T-helper 2 cell treated with Interferon-gamma antibody and Interleukin-4, amounts not matched to agents 5 μg/mL and 100 μg/mL, for 36 hours (primary cell): ENCODE measurements at regions not wholly inside any gene's neighbourhood (a gene's known extent, or its start where the extent isn't known, plus 50 kb on each side); places are given as distances from the start of the nearest gene placed in this dataset.

Experiments used
- DNase-seq: peaks from one replicate; pipeline ENCODE4 v3.0.0; 2021; ENCODE audit warnings: low spot score
- H3K27ac Mint-ChIP-seq: one replicate; pipeline ENCODE4 v1.8.0; 2021; ENCODE audit warnings: mild to moderate bottlenecking, mixed read lengths
- H3K27me3 Mint-ChIP-seq: one replicate; pipeline ENCODE4 v1.8.0; 2021; ENCODE audit warnings: low read depth, mixed read lengths
- H3K36me3 Mint-ChIP-seq: one replicate; pipeline ENCODE4 v1.8.0; 2021; ENCODE audit warnings: low read depth, mixed read lengths
- H3K4me1 Mint-ChIP-seq: one replicate; pipeline ENCODE4 v1.8.0; 2021; ENCODE audit warnings: low read depth, mixed read lengths
- H3K4me3 Mint-ChIP-seq: one replicate; pipeline ENCODE4 v1.8.0; 2022; ENCODE audit warnings: mild to moderate bottlenecking, moderate library complexity, mixed read lengths
- H3K9me3 Mint-ChIP-seq: one replicate; pipeline ENCODE4 v1.8.0; 2021; ENCODE audit warnings: mixed read lengths

- DNase-seq = no peak
- no peaks in the 10 kb centered on the region for H3K4me1 Mint-ChIP-seq
- peaks cover 4% of the 10 kb centered on the region for H3K9me3 Mint-ChIP-seq
- no peak overlapping the region for H3K4me3 Mint-ChIP-seq
- H3K27ac Mint-ChIP-seq = no peak overlapping the region
- peaks cover 8% of the 10 kb centered on the region for H3K27me3 Mint-ChIP-seq
- H3K36me3 Mint-ChIP-seq = no peaks in the 10 kb centered on the region
Observed at GRCh38 chr2:48017136-48017535, 110.8 kb upstream of the FBXO11 start.

- H3K36me3 Mint-ChIP-seq = no peaks in the 10 kb centered on the region
- peaks cover 4% of the 10 kb centered on the region for H3K9me3 Mint-ChIP-seq
- H3K4me1 Mint-ChIP-seq = no peaks in the 10 kb centered on the region
- H3K27ac Mint-ChIP-seq = no peak overlapping the region
- H3K27me3 Mint-ChIP-seq = peaks cover 10% of the 10 kb centered on the region
- H3K4me3 Mint-ChIP-seq = no peak overlapping the region
- no peak for DNase-seq
Observed at GRCh38 chr2:48018480-48018879, 112.2 kb upstream of the FBXO11 start.

- DNase-seq = no peak
- Mint-ChIP-seq H3K4me1 (no peaks in the 10 kb centered on the region), H3K27me3 (peaks cover 16% of the 10 kb centered on the region), H3K4me3 (no peak overlapping the region), H3K27ac (no peak overlapping the region), H3K9me3 (peaks cover 3% of the 10 kb centered on the region), H3K36me3 (no peaks in the 10 kb centered on the region)
Observed at GRCh38 chr2:48026865-48027264, 120.6 kb upstream of the FBXO11 start.

- H3K9me3 Mint-ChIP-seq = peaks cover 11% of the 10 kb centered on the region
- H3K27ac Mint-ChIP-seq = no peak overlapping the region
- no peaks in the 10 kb centered on the region for H3K4me1 Mint-ChIP-seq
- no peak overlapping the region for H3K4me3 Mint-ChIP-seq
- H3K27me3 Mint-ChIP-seq = peaks cover 4% of the 10 kb centered on the region
- no peak for DNase-seq
- no peaks in the 10 kb centered on the region for H3K36me3 Mint-ChIP-seq
Observed at GRCh38 chr2:48032765-48033164, 126.5 kb upstream of the FBXO11 start.

GRCh38 chr2:48034295-48034694 is 128.0 kb upstream of the FBXO11 start:
- Mint-ChIP-seq H3K4me3 (no peak overlapping the region), H3K9me3 (peaks cover 8% of the 10 kb centered on the region), H3K36me3 (no peaks in the 10 kb centered on the region), H3K27me3 (no peaks in the 10 kb centered on the region), H3K4me1 (no peaks in the 10 kb centered on the region), H3K27ac (no peak overlapping the region)
- DNase-seq = no peak

- Mint-ChIP-seq H3K27me3 (no peaks in the 10 kb centered on the region), H3K27ac (no peak overlapping the region), H3K4me1 (no peaks in the 10 kb centered on the region), H3K36me3 (no peaks in the 10 kb centered on the region), H3K9me3 (peaks cover 13% of the 10 kb centered on the region), H3K4me3 (no peak overlapping the region)
- no peak for DNase-seq
Observed at GRCh38 chr2:48036312-48036711, 130.0 kb upstream of the FBXO11 start.

- H3K9me3 Mint-ChIP-seq = peaks cover 13% of the 10 kb centered on the region
- no peak overlapping the region for H3K27ac Mint-ChIP-seq
- H3K27me3 Mint-ChIP-seq = no peaks in the 10 kb centered on the region
- H3K4me3 Mint-ChIP-seq = no peak overlapping the region
- no peak for DNase-seq
- H3K4me1 Mint-ChIP-seq = no peaks in the 10 kb centered on the region
- no peaks in the 10 kb centered on the region for H3K36me3 Mint-ChIP-seq
Observed at GRCh38 chr2:48039209-48039990, 133.1 kb upstream of the FBXO11 start.

GRCh38 chr2:48043131-48043700 is 136.9 kb upstream of the FBXO11 start:
- no peak for DNase-seq
- Mint-ChIP-seq H3K27ac (no peak overlapping the region), H3K36me3 (no peaks in the 10 kb centered on the region), H3K4me3 (no peak overlapping the region), H3K27me3 (peaks cover 4% of the 10 kb centered on the region), H3K9me3 (peaks cover 5% of the 10 kb centered on the region), H3K4me1 (no peaks in the 10 kb centered on the region)

GRCh38 chr2:48043746-48044145 is 137.4 kb upstream of the FBXO11 start:
- Mint-ChIP-seq H3K27me3 (peaks cover 4% of the 10 kb centered on the region), H3K4me1 (no peaks in the 10 kb centered on the region), H3K36me3 (no peaks in the 10 kb centered on the region), H3K9me3 (peaks cover 5% of the 10 kb centered on the region), H3K27ac (no peak overlapping the region), H3K4me3 (no peak overlapping the region)
- DNase-seq = no peak

- no peaks in the 10 kb centered on the region for H3K4me1 Mint-ChIP-seq
- DNase-seq = no peak
- peaks cover 4% of the 10 kb centered on the region for H3K27me3 Mint-ChIP-seq
- H3K9me3 Mint-ChIP-seq = peaks cover 5% of the 10 kb centered on the region
- H3K36me3 Mint-ChIP-seq = no peaks in the 10 kb centered on the region
- no peak overlapping the region for H3K4me3 Mint-ChIP-seq
- no peak overlapping the region for H3K27ac Mint-ChIP-seq
Observed at GRCh38 chr2:48045613-48046012, 139.3 kb upstream of the FBXO11 start.

GRCh38 chr2:48048476-48049171 is 142.3 kb upstream of the FBXO11 start:
- no peak for DNase-seq
- Mint-ChIP-seq H3K4me1 (no peaks in the 10 kb centered on the region), H3K4me3 (no peak overlapping the region), H3K36me3 (no peaks in the 10 kb centered on the region), H3K9me3 (no peaks in the 10 kb centered on the region), H3K27ac (no peak overlapping the region), H3K27me3 (peaks cover 7% of the 10 kb centered on the region)

- no peak for DNase-seq
- H3K9me3 Mint-ChIP-seq = no peaks in the 10 kb centered on the region
- no peak overlapping the region for H3K27ac Mint-ChIP-seq
- H3K27me3 Mint-ChIP-seq = peaks cover 7% of the 10 kb centered on the region
- H3K4me3 Mint-ChIP-seq = no peak overlapping the region
- no peaks in the 10 kb centered on the region for H3K4me1 Mint-ChIP-seq
- H3K36me3 Mint-ChIP-seq = no peaks in the 10 kb centered on the region
Observed at GRCh38 chr2:48049371-48049770, 143.1 kb upstream of the FBXO11 start.

GRCh38 chr2:48050711-48051110 is 144.4 kb upstream of the FBXO11 start:
- Mint-ChIP-seq H3K27me3 (peaks cover 3% of the 10 kb centered on the region), H3K27ac (no peak overlapping the region), H3K4me1 (no peaks in the 10 kb centered on the region), H3K36me3 (no peaks in the 10 kb centered on the region), H3K9me3 (no peaks in the 10 kb centered on the region), H3K4me3 (no peak overlapping the region)
- DNase-seq = no peak

- no peaks in the 10 kb centered on the region for H3K36me3 Mint-ChIP-seq
- no peak overlapping the region for H3K4me3 Mint-ChIP-seq
- H3K27me3 Mint-ChIP-seq = peaks cover 9% of the 10 kb centered on the region
- H3K9me3 Mint-ChIP-seq = no peaks in the 10 kb centered on the region
- no peaks in the 10 kb centered on the region for H3K4me1 Mint-ChIP-seq
- DNase-seq = no peak
- H3K27ac Mint-ChIP-seq = no peak overlapping the region
Observed at GRCh38 chr2:48059975-48060374, 153.7 kb upstream of the FBXO11 start.
